HepG2 (cell line): ENCODE measurements at regions not wholly inside any gene's neighbourhood (a gene's known extent, or its start where the extent isn't known, plus 50 kb on each side); places are given as distances from the start of the nearest gene placed in this dataset.

ENCODE experiments used
- ATAC-seq: fragments of 200-7000 bp; cut with Tn5 transposase; 3 replicates; pipeline ENCODE4 v1.9.1; 2020; ENCODE audit warnings: mild to moderate bottlenecking, moderate library complexity
- BruUV-seq: library from RNA; stranded (reverse); fragments of 400-500 nt; replicated peaks from 2 replicates; lab custom pipeline; 2021; lab: Mats Ljungman, UMichigan
- CTCF ChIA-PET: fragments of 300-600 bp; formaldehyde crosslinking; extraction: SDS; loops from one replicate; lab custom pipeline; 2021; ENCODE audit warnings: low total read pairs, inconsistent platforms, low intra/inter-chr PET ratio; lab: Yijun Ruan, JAX
- POLR2A ChIA-PET: fragments of 350-600 bp; sonication (Branson Sonifier 250); formaldehyde crosslinking; loops from one replicate; lab custom pipeline; 2020; ENCODE audit warnings: antibody characterized with exemption, inconsistent platforms; lab: Yijun Ruan, JAX
- DNase-seq: peaks from one replicate; pipeline ENCODE4 v3.0.0-alpha.2; 2015; ENCODE audit warnings: low spot score
- FAIRE-seq: peaks from 3 replicates; lab custom pipeline; 2011; peaks lifted over from hg19 to GRCh38; lab: Jason Lieb, UNC
- H2AFZ ChIP-seq: one replicate; pipeline ENCODE4 v1.6.1; 2011; ENCODE audit warnings: low read length, inconsistent platforms
- H3K27ac ChIP-seq: fragments of 300-600 bp; 3 replicates; pipeline ENCODE4 v1.8.0; 2011; ENCODE audit warnings: mixed run types, mild to moderate bottlenecking, mixed read lengths, low read length, inconsistent platforms; ENCODE audit not compliant: insufficient read depth; ENCODE audit errors: extremely low read length
- H3K27me3 ChIP-seq, 2 experiments: fragments of 200-600 bp in 1 of 2; 2 replicates in 1 of 2; 3 replicates in 1 of 2; pipeline versions ENCODE4 v1.6.0 to v1.8.0; 2011; ENCODE audit warnings: low read length in 2 of 2, mild to moderate bottlenecking in 2 of 2, moderate library complexity in 2 of 2, inconsistent platforms in 1 of 2; ENCODE audit not compliant: insufficient read depth in 2 of 2, control insufficient read depth in 1 of 2
- H3K36me3 ChIP-seq, 2 experiments: fragments of 200-600 bp in 1 of 2; replicated peaks in 1 of 2; 2 replicates in 1 of 2; 3 replicates in 1 of 2; pipeline versions ENCODE4 v1.5.1 to v1.8.0; 2011; ENCODE audit warnings: low read length in 2 of 2, inconsistent platforms in 1 of 2; ENCODE audit not compliant: insufficient read depth in 2 of 2, control insufficient read depth in 1 of 2
- H3K4me1 ChIP-seq: 2 replicates; pipeline ENCODE4 v1.5.1; 2012; ENCODE audit warnings: low read length, inconsistent platforms; ENCODE audit not compliant: insufficient read depth
- H3K4me2 ChIP-seq: 2 replicates; pipeline ENCODE4 v1.6.0; 2011; ENCODE audit warnings: low read depth, low read length, inconsistent platforms
- H3K4me3 ChIP-seq, 3 experiments: fragments of 200-600 bp in 1 of 3; sonication (generic), shearing (Covaris generic) in 1 of 3; replicated peaks in 1 of 3; 2 replicates each; pipeline ENCODE4 v1.5.1; 2011 to 2016; ENCODE audit warnings: low read length in 3 of 3, inconsistent platforms in 2 of 3, low read depth in 2 of 3, mild to moderate bottlenecking in 2 of 3, control low read depth in 1 of 3, mixed read lengths in 1 of 3; ENCODE audit not compliant: insufficient read depth in 1 of 3
- H3K79me2 ChIP-seq: one replicate; pipeline ENCODE4 v1.6.1; 2011; ENCODE audit warnings: low read length, inconsistent platforms; ENCODE audit not compliant: insufficient read depth
- H3K9ac ChIP-seq: 2 replicates; pipeline ENCODE4 v1.6.0; 2011; ENCODE audit warnings: mild to moderate bottlenecking, low read depth, low read length, inconsistent platforms; ENCODE audit not compliant: insufficient read depth
- H3K9me3 ChIP-seq: 2 replicates; pipeline ENCODE4 v1.5.1; 2012; ENCODE audit warnings: mild to moderate bottlenecking, low read length
- H4K20me1 ChIP-seq: 2 replicates; pipeline ENCODE4 v1.6.0; 2011; ENCODE audit warnings: inconsistent platforms, mild to moderate bottlenecking, low read length, moderate library complexity; ENCODE audit not compliant: insufficient read depth
- CEBPG ChIP-seq: IDR thresholded peaks from 2 replicates; pipeline ENCODE4 v1.6.1; 2016
- GABPA ChIP-seq, 2 experiments: IDR thresholded peaks; 2 replicates each; pipeline ENCODE4 v1.6.1; 2011 to 2016; ENCODE audit warnings: low read depth in 2 of 2, low read length in 1 of 2, missing biosample characterization in 1 of 2, missing genetic modification characterization in 1 of 2
- NR2F1 ChIP-seq, 2 experiments: fragments of 450-650 bp in 1 of 2; formaldehyde crosslinking in 1 of 2; IDR thresholded peaks; 2 replicates each; pipeline versions ENCODE4 v1.5.0 to v1.6.1; 2016 to 2020; ENCODE audit warnings: mild to moderate bottlenecking in 1 of 2, missing compliant biosample characterization in 1 of 2, missing genetic modification reagents in 1 of 2, moderate library complexity in 1 of 2
- PAX8 ChIP-seq: sonication (generic); formaldehyde crosslinking; IDR thresholded peaks from 2 replicates; pipeline ENCODE4 v1.8.0; 2022; ENCODE audit warnings: mild to moderate bottlenecking, missing genetic modification reagents, borderline replicate concordance
- TBX2 ChIP-seq: sonication (generic); formaldehyde crosslinking; IDR thresholded peaks from 2 replicates; pipeline ENCODE4 v1.5.0; 2020; ENCODE audit warnings: missing genetic modification reagents, mild to moderate bottlenecking, borderline replicate concordance
- ZBTB40 ChIP-seq, 2 experiments: fragments of 450-650 bp in 1 of 2; sonication (generic) in 1 of 2; formaldehyde crosslinking in 1 of 2; IDR thresholded peaks; 2 replicates each; pipeline versions ENCODE4 v1.6.1 to v1.8.0; 2016 to 2022; ENCODE audit warnings: antibody characterized with exemption in 1 of 2, mild to moderate bottlenecking in 1 of 2, missing genetic modification reagents in 1 of 2
- ZNF101 ChIP-seq: sonication (generic); formaldehyde crosslinking; IDR thresholded peaks from 2 replicates; pipeline ENCODE4 v1.4.0; 2020; ENCODE audit warnings: mild to moderate bottlenecking, low read depth, missing genetic modification reagents, borderline replicate concordance
- ZNF343 ChIP-seq: sonication (generic); formaldehyde crosslinking; IDR thresholded peaks from 2 replicates; pipeline ENCODE4 v1.4.0; 2020; ENCODE audit warnings: mild to moderate bottlenecking, missing genetic modification reagents
- ZNF44 ChIP-seq: sonication (generic); formaldehyde crosslinking; IDR thresholded peaks from 2 replicates; pipeline ENCODE4 v1.5.1; 2020; ENCODE audit warnings: mild to moderate bottlenecking, missing genetic modification reagents
- ZNF660 ChIP-seq: sonication (generic); formaldehyde crosslinking; IDR thresholded peaks from 2 replicates; pipeline ENCODE4 v1.5.1; 2020; ENCODE audit warnings: mild to moderate bottlenecking, low read depth, missing genetic modification reagents, borderline replicate concordance
- ZNF782 ChIP-seq: sonication (generic); formaldehyde crosslinking; IDR thresholded peaks from 2 replicates; pipeline ENCODE4 v1.4.0; 2020; ENCODE audit warnings: missing genetic modification reagents, mild to moderate bottlenecking, borderline replicate concordance
- WGBS: methylation state at CpG from one replicate; pipeline ENCODE4 v1.1.6; 2017; ENCODE audit warnings: low lambda C conversion rate; 5-methylcytosine and 5-hydroxymethylcytosine counted together
- in situ Hi-C: cut with HindIII; loops from 2 replicates; pipeline ENCODE4 v1.10.0; 2017; ENCODE audit warnings: low pct_unique_long_range_greater_than_20kb; ENCODE audit not compliant: extremely low pct_ligation_motif_present
- intact Hi-C: fragments of 100-400 bp; cut with micrococcal nuclease; formaldehyde crosslinking; loops from one replicate; pipeline ENCODE4 v1.10.0; 2022; ENCODE audit not compliant: unreplicated experiment

GRCh38 chr2:12588986-12589385, 127.8 kb upstream of the TRIB2 start:
- DNase-seq (no peak), FAIRE-seq (no peak), ATAC-seq (no peak)
- no TSS peak for BruUV-seq
- no peak overlapping the region for H3K27ac ChIP-seq
- H3K9me3 ChIP-seq = no peaks in the 10 kb centered on the region
- POLR2A ChIA-PET = no interaction called here
- CTCF ChIA-PET = no interaction called here
- H3K36me3 ChIP-seq = no peaks in the 10 kb centered on the region
- no peak overlapping the region for H3K9ac ChIP-seq
- in situ Hi-C loops = no loop called here
- H3K79me2 ChIP-seq = no peaks in the 10 kb centered on the region
- no peaks in the 10 kb centered on the region for H3K4me1 ChIP-seq
- no peak overlapping the region for H3K4me3 ChIP-seq
- H3K27me3 ChIP-seq = no peaks in the 10 kb centered on the region
- TF ChIP-seq CEBPG (CRISPR knock-in tag) (no peak), ZBTB40 (IDR thresholded peaks at IDR 0.05) (no peak), ZBTB40 (CRISPR knock-in tag; IDR thresholded peaks at IDR 0.05) (no peak), ZNF782 (CRISPR knock-in tag) (no peak), NR2F1 (CRISPR knock-in tag; IDR thresholded peaks at IDR 0.05) (no peak), TBX2 (no peak), GABPA (IDR thresholded peaks at IDR 0.05; ENCODE audit: low read depth, low read length) (no peak), GABPA (CRISPR knock-in tag; IDR thresholded peaks at IDR 0.05; ENCODE audit: low read depth) (no peak), ZNF44 (CRISPR knock-in tag) (no peak), ZNF101 (no peak), ZNF343 (CRISPR knock-in tag) (no peak), ZNF660 (CRISPR knock-in tag) (no peak), PAX8 (no peak)
- TF ChIP-seq, all 625 proteins: peak for 0
- intact Hi-C loops = no loop called here
- 45% methylated on average over 5 of the region's 5 CpGs for WGBS
- no peak overlapping the region for H3K4me2 ChIP-seq
- no peaks in the 10 kb centered on the region for H4K20me1 ChIP-seq
- no peak overlapping the region for H2AFZ ChIP-seq
